ENCODE measurements at regions not wholly inside any gene's neighbourhood (a gene's known extent, or its start where the extent isn't known, plus 50 kb on each side); places are given as distances from the start of the nearest gene placed in this dataset.

GRCh38 chr16:80459966-80460365 is 80.8 kb upstream of the DYNLRB2 start:
- no peak overlapping the region for H3K27ac ChIP-seq
- DNase-seq, result no peak
- TF ChIP-seq POLR2A (IDR thresholded peaks at IDR 0.05) (no peak), CTCF (IDR thresholded peaks at IDR 0.05) (no peak)
- no peak overlapping the region for H3K4me3 ChIP-seq
- no peaks in the 10 kb centered on the region for H3K36me3 ChIP-seq
- no peaks in the 10 kb centered on the region for H3K9me3 ChIP-seq
- peaks cover 0 to 4% (median 0%) of the 10 kb centered on the region in 4 donors for H3K4me1 ChIP-seq
- no peaks in the 10 kb centered on the region for H3K27me3 ChIP-seq

GRCh38 chr16:80459331-80459777 is 81.4 kb upstream of the DYNLRB2 start:
- Histone ChIP-seq H3K9me3 (no peaks in the 10 kb centered on the region), H3K4me3 (no peak overlapping the region), H3K36me3 (no peaks in the 10 kb centered on the region), H3K4me1 (peaks cover 0 to 4% (median 0%) of the 10 kb centered on the region in 4 donors), H3K27me3 (no peaks in the 10 kb centered on the region), H3K27ac (no peak overlapping the region)
- no peak for DNase-seq
- TF ChIP-seq CTCF (IDR thresholded peaks at IDR 0.05) (no peak), POLR2A (IDR thresholded peaks at IDR 0.05) (no peak)

- no peak for TF ChIP-seq CTCF (IDR thresholded peaks at IDR 0.05)
- TF ChIP-seq POLR2A (IDR thresholded peaks at IDR 0.05), result no peak
- DNase-seq, result no peak
- no peak overlapping the region for H3K27ac ChIP-seq
These were observed 82.9 kb upstream of the DYNLRB2 start for GRCh38 chr16:80457871-80458270.

GRCh38 chr16:80454802-80455201 is 86.0 kb upstream of the DYNLRB2 start:
- Histone ChIP-seq H3K27ac (no peak overlapping the region), H3K4me3 (no peak overlapping the region), H3K36me3 (no peaks in the 10 kb centered on the region), H3K9me3 (no peaks in the 10 kb centered on the region), H3K27me3 (no peaks in the 10 kb centered on the region), H3K4me1 (no peaks in the 10 kb centered on the region)
- TF ChIP-seq CTCF (IDR thresholded peaks at IDR 0.05) (no peak), POLR2A (IDR thresholded peaks at IDR 0.05) (no peak)
- DNase-seq, result no peak

More at GRCh38 chr16:80457871-80458270, 82.9 kb upstream of the DYNLRB2 start:
- H3K4me3 ChIP-seq, result no peak overlapping the region
- no peaks in the 10 kb centered on the region for H3K4me1 ChIP-seq
- no peaks in the 10 kb centered on the region for H3K36me3 ChIP-seq
- no peaks in the 10 kb centered on the region for H3K27me3 ChIP-seq
- no peaks in the 10 kb centered on the region for H3K9me3 ChIP-seq

- Histone ChIP-seq H3K9me3 (no peaks in the 10 kb centered on the region), H3K4me3 (no peak overlapping the region), H3K4me1 (no peaks in the 10 kb centered on the region), H3K27ac (no peak overlapping the region), H3K27me3 (no peaks in the 10 kb centered on the region), H3K36me3 (no peaks in the 10 kb centered on the region)
- no peak for TF ChIP-seq CTCF (IDR thresholded peaks at IDR 0.05)
- no peak for TF ChIP-seq POLR2A (IDR thresholded peaks at IDR 0.05)
- DNase-seq, result no peak
These were observed 91.4 kb upstream of the DYNLRB2 start for GRCh38 chr16:80449392-80449791.

- no peak for DNase-seq
- Histone ChIP-seq H3K27ac (no peak overlapping the region), H3K36me3 (no peaks in the 10 kb centered on the region), H3K4me1 (no peaks in the 10 kb centered on the region), H3K27me3 (no peaks in the 10 kb centered on the region), H3K9me3 (no peaks in the 10 kb centered on the region), H3K4me3 (no peak overlapping the region)
- TF ChIP-seq POLR2A (IDR thresholded peaks at IDR 0.05), result no peak
- TF ChIP-seq CTCF (IDR thresholded peaks at IDR 0.05), result no peak
These were observed 93.6 kb upstream of the DYNLRB2 start for GRCh38 chr16:80447241-80447640.

All from Peyer's patch (tissue), 4 donors.